ENCODE measurements at regions not wholly inside any gene's neighbourhood (a gene's known extent, or its start where the extent isn't known, plus 50 kb on each side); places are given as distances from the start of the nearest gene placed in this dataset.

- TF ChIP-seq POLR2A (IDR thresholded peaks at IDR 0.05; ENCODE audit: low read depth): no peak
- no peak for TF ChIP-seq CTCF (IDR thresholded peaks at IDR 0.05)
- TF ChIP-seq POLR2AphosphoS5 (IDR thresholded peaks at IDR 0.05): peak in 1 of 2 donors; percentile 17
These were observed 291.1 kb upstream of the ADGRL2 start for GRCh38 chr1:81509594-81509993.
